PC-3 (cell line): ENCODE measurements at regions not wholly inside any gene's neighbourhood (a gene's known extent, or its start where the extent isn't known, plus 50 kb on each side); places are given as distances from the start of the nearest gene placed in this dataset.

Experiments
- CTCF ChIP-seq: fragments of 300-600 bp; sonication (generic); conservative IDR thresholded peaks from 2 replicates; pipeline ENCODE4 v1.5.1; 2017; ENCODE audit warnings: antibody characterized with exemption, low read depth, mild to moderate bottlenecking, low read length
- EZH2 ChIP-seq: fragments of 300-600 bp; sonication (generic); IDR thresholded peaks from one replicate; pipeline ENCODE4 v1.6.1; 2017; ENCODE audit warnings: antibody characterized with exemption, mild to moderate bottlenecking, low read length; ENCODE audit not compliant: unreplicated experiment

- TF ChIP-seq CTCF (no peak), EZH2 (no peak)
These were observed 159.2 kb downstream of the SPRY1 start for GRCh38 chr4:123555807-123556273.
